NCI-H187 (cell line): ENCODE measurements at regions not wholly inside any gene's neighbourhood (a gene's known extent, or its start where the extent isn't known, plus 50 kb on each side); places are given as distances from the start of the nearest gene placed in this dataset.
A peak's percentile ranks its signal among the peaks of the same experiment; 100 is the strongest.
"Not testable (repeated sequence)": the region's sequence is repeated elsewhere in the genome, so short reads cannot be mapped to it uniquely, and the experiment has no call there.

Experiments
- DNase-seq, 2 experiments: peaks; one replicate each; lab custom pipeline; 2025; lab: John Stamatoyannopoulos, UW

- DNase-seq = no peak
These were observed 109.0 kb upstream of the SP4 start for GRCh38 chr7:21318916-21319270.

- no peak for DNase-seq
These were observed 101.6 kb upstream of the SP4 start for GRCh38 chr7:21326241-21326640.

GRCh38 chr7:21326921-21327320 is 101.0 kb upstream of the SP4 start:
- no peak for DNase-seq

GRCh38 chr7:21327422-21328409 is 100.2 kb upstream of the SP4 start:
- no peak for DNase-seq

- DNase-seq = no peak
These were observed 97.3 kb upstream of the SP4 start for GRCh38 chr7:21330462-21331178.

- DNase-seq = no peak
These were observed 93.0 kb upstream of the SP4 start for GRCh38 chr7:21334906-21335305.

- DNase-seq = no peak
These were observed 91.1 kb upstream of the SP4 start for GRCh38 chr7:21336743-21337142.

GRCh38 chr7:21338728-21339164 is 89.1 kb upstream of the SP4 start:
- DNase-seq = no peak

GRCh38 chr7:21344900-21345299 is 83.0 kb upstream of the SP4 start:
- not testable (repeated sequence) for DNase-seq

- no peak for DNase-seq
These were observed 82.5 kb upstream of the SP4 start for GRCh38 chr7:21345361-21345760.

GRCh38 chr7:21346297-21346696 is 81.6 kb upstream of the SP4 start:
- DNase-seq = no peak

GRCh38 chr7:21352540-21353387 is 75.1 kb upstream of the SP4 start:
- DNase-seq = no peak

- no peak for DNase-seq
These were observed 74.5 kb upstream of the SP4 start for GRCh38 chr7:21353388-21353780.

GRCh38 chr7:21354284-21354683 is 73.6 kb upstream of the SP4 start:
- DNase-seq = no peak

- no peak for DNase-seq
These were observed 72.4 kb upstream of the SP4 start for GRCh38 chr7:21355406-21355874.

GRCh38 chr7:21356616-21357015 is 71.3 kb upstream of the SP4 start:
- DNase-seq = no peak

- no peak for DNase-seq
These were observed 70.5 kb upstream of the SP4 start for GRCh38 chr7:21357151-21358097.

- DNase-seq = no peak
These were observed 69.2 kb upstream of the SP4 start for GRCh38 chr7:21358648-21359047.

- DNase-seq = peak in 1 of 2 experiments; percentile 22
These were observed 68.7 kb upstream of the SP4 start for GRCh38 chr7:21359163-21359562.

GRCh38 chr7:21361413-21362125 is 66.3 kb upstream of the SP4 start:
- DNase-seq = no peak
